ENCODE measurements at regions not wholly inside any gene's neighbourhood (a gene's known extent, or its start where the extent isn't known, plus 50 kb on each side); places are given as distances from the start of the nearest gene placed in this dataset.
"Not testable (repeated sequence)": the region's sequence is repeated elsewhere in the genome, so short reads cannot be mapped to it uniquely, and the experiment has no call there.

GRCh38 chr20:30579069-30579468 is 678.4 kb upstream of the DEFB115 start:
- TF ChIP-seq CTCF (conservative IDR thresholded peaks at IDR 0.05); EZH2 (IDR thresholded peaks at IDR 0.05; ENCODE audit: low read depth): not testable (repeated sequence)
